ENCODE measurements at regions not wholly inside any gene's neighbourhood (a gene's known extent, or its start where the extent isn't known, plus 50 kb on each side); places are given as distances from the start of the nearest gene placed in this dataset.

DNA sequence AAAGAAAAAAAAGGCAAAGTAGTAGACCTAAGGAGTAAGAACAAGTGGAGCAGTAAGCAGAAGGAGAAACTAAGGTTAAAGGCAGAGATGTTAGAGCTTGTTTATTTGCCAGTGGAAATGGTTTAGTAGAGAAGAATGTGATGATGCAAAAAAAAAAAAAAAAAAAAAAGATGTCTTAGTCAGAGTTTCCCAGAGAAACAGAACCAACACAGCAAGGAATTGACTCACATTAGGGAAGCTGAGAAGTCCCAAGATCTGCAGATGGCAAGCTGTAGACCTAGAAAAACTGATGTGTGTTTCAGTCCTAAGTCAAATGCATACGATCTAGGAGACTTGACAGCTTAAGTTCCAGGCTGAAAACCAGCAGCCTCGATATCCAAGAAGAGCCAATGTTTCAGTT is 1548.8 kb upstream of the LRRTM1 start:
- TF ChIP-seq, protein P1, sequence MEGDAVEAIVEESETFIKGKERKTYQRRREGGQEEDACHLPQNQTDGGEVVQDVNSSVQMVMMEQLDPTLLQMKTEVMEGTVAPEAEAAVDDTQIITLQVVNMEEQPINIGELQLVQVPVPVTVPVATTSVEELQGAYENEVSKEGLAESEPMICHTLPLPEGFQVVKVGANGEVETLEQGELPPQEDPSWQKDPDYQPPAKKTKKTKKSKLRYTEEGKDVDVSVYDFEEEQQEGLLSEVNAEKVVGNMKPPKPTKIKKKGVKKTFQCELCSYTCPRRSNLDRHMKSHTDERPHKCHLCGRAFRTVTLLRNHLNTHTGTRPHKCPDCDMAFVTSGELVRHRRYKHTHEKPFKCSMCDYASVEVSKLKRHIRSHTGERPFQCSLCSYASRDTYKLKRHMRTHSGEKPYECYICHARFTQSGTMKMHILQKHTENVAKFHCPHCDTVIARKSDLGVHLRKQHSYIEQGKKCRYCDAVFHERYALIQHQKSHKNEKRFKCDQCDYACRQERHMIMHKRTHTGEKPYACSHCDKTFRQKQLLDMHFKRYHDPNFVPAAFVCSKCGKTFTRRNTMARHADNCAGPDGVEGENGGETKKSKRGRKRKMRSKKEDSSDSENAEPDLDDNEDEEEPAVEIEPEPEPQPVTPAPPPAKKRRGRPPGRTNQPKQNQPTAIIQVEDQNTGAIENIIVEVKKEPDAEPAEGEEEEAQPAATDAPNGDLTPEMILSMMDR (optimal IDR thresholded peaks at IDR 0.05 in 1 of 3, IDR thresholded peaks at IDR 0.05 in 1 of 3, conservative IDR thresholded peaks at IDR 0.05 in 1 of 3; ENCODE audit: extremely low read depth in 1 of 3, insufficient read depth in 2 of 3, low read length in 3 of 3): no peak
- TF ChIP-seq EZH2 (IDR thresholded peaks at IDR 0.05; ENCODE audit: low read length): no peak
